GM12865 (cell line): ENCODE measurements at regions not wholly inside any gene's neighbourhood (a gene's known extent, or its start where the extent isn't known, plus 50 kb on each side); places are given as distances from the start of the nearest gene placed in this dataset.

Experiments
- DNase-seq: peaks from one replicate; pipeline ENCODE4 v3.0.0; 2010; ENCODE audit warnings: low read depth
- H3K4me3 ChIP-seq: 2 replicates; pipeline ENCODE4 v1.5.1; 2011; ENCODE audit warnings: mild to moderate bottlenecking, low read depth, low read length, control low read depth
- TF ChIP-seq, protein P1 (sequence below): IDR thresholded peaks from 2 replicates; pipeline ENCODE4 v1.5.1; 2011; ENCODE audit warnings: low read length, control low read depth, low read depth, inconsistent platforms; ENCODE audit not compliant: insufficient read depth; ENCODE audit errors: missing control alignments

- TF ChIP-seq, protein P1, sequence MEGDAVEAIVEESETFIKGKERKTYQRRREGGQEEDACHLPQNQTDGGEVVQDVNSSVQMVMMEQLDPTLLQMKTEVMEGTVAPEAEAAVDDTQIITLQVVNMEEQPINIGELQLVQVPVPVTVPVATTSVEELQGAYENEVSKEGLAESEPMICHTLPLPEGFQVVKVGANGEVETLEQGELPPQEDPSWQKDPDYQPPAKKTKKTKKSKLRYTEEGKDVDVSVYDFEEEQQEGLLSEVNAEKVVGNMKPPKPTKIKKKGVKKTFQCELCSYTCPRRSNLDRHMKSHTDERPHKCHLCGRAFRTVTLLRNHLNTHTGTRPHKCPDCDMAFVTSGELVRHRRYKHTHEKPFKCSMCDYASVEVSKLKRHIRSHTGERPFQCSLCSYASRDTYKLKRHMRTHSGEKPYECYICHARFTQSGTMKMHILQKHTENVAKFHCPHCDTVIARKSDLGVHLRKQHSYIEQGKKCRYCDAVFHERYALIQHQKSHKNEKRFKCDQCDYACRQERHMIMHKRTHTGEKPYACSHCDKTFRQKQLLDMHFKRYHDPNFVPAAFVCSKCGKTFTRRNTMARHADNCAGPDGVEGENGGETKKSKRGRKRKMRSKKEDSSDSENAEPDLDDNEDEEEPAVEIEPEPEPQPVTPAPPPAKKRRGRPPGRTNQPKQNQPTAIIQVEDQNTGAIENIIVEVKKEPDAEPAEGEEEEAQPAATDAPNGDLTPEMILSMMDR: no peak
- no peak overlapping the region for H3K4me3 ChIP-seq
- no peak for DNase-seq
Observed at GRCh38 chr7:50214771-50215170, 89.7 kb upstream of the IKZF1 start.

DNA sequence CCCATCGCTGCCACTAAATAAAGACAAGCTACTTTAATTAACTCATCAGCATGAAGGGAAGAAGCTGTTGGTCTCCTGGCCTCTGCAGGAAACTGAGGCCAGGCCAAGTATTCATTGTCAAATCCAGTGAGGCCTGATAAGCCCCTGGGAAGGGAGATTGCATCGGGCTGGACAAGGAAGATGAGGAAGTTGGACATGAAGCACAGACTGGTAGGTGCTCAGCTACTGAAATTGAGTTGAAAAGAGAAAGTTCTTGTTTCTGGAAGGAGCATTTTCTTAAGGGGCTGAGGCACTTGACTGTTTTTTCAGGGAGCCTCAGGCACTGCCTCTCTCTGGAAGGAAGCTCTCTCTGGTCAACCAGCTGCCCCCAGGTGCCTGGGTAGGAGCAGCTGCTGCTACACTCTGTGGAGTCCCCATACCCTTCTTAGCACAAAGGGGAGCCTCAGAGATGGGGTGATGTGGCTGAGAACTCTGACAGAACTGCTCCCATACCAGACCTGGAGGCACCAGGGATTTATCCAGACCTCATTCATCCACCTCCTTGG is 90.3 kb upstream of the IKZF1 start:
- no peak overlapping the region for H3K4me3 ChIP-seq
- TF ChIP-seq, protein P1: no peak
- DNase-seq: no peak

- H3K4me3 ChIP-seq: no peak overlapping the region
- TF ChIP-seq, protein P1: no peak
- no peak for DNase-seq
Observed at GRCh38 chr7:50213622-50214017, 90.9 kb upstream of the IKZF1 start.

DNA sequence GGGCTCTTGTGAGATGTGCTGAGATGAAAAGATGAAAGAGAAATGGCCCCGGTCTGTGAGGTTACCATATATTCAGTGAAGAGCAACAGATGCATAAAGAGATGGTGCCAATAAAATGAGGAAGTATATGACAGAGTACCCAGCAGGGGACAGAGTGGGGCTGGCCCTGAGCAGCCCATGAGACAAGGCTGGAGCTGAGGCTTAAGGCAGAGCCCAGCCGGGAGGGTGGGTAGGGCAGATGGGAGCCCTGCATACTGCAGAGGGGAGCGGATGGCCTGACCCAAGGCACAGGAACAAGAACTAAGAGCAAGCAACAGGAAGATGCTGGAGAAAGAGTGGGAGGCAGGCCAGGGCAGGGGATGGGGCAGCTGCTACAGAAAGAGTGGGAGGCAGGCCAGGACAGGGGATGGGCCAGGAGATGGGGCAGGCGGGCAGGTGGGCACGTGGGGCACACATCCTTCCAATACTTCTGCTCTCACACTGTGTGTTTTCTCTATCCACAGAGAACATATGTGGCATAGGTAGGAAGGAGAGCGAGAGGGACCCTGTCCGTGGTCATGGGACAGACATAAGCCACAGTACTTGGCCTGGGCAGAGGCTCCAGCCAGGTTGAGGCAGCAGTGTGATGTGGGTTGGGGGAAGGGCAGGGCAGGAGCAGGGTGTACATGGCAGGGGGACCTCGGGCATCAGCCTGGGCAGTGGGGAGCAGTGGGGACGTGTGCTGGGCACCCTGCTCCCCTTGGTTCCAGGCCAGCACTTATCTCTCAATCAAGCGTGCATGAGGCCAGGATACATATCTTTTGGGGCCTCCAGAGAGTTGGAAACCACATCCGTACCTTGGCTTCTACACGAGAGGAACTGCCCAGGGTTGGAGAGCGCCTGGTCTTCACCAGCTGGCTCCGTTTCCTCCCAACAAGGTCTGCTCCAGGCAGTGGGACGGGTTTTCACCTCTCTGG is 91.6 kb upstream of the IKZF1 start:
- no peak for DNase-seq
- TF ChIP-seq, protein P1: peak; percentile 9
- no peak overlapping the region for H3K4me3 ChIP-seq

- TF ChIP-seq, protein P1: no peak
- no peak for DNase-seq
Observed at GRCh38 chr7:50212016-50212325, 92.5 kb upstream of the IKZF1 start.

GRCh38 chr7:50211130-50212015 is 93.1 kb upstream of the IKZF1 start:
- no peak for DNase-seq
- no peak overlapping the region for H3K4me3 ChIP-seq
- TF ChIP-seq, protein P1: no peak

More at GRCh38 chr7:50212016-50212325, 92.5 kb upstream of the IKZF1 start:
- H3K4me3 ChIP-seq: no peak overlapping the region
